Germinal center (tissue), 1 donor: ENCODE measurements at regions not wholly inside any gene's neighbourhood (a gene's known extent, or its start where the extent isn't known, plus 50 kb on each side); places are given as distances from the start of the nearest gene placed in this dataset.
"Not testable (repeated sequence)": the region's sequence is repeated elsewhere in the genome, so short reads cannot be mapped to it uniquely, and the experiment has no call there.

Experiments
- DNase-seq: peaks from one replicate; pipeline ENCODE4 v3.0.0; 2012; ENCODE audit warnings: mixed read lengths, low spot score

- DNase-seq, result no peak
Observed at GRCh38 chr16:66099306-66099705, 267.2 kb upstream of the CDH5 start.

GRCh38 chr16:66097751-66098150, 268.7 kb upstream of the CDH5 start:
- no peak for DNase-seq

GRCh38 chr16:66095676-66096075, 270.8 kb upstream of the CDH5 start:
- no peak for DNase-seq

GRCh38 chr16:66093191-66093590, 273.3 kb upstream of the CDH5 start:
- no peak for DNase-seq

- DNase-seq, result no peak
Observed at GRCh38 chr16:66091471-66091891, 275.0 kb upstream of the CDH5 start.

- no peak for DNase-seq
Observed at GRCh38 chr16:66088681-66089080, 277.8 kb upstream of the CDH5 start.

GRCh38 chr16:66087308-66087707, 279.2 kb upstream of the CDH5 start:
- DNase-seq, result no peak

- no peak for DNase-seq
Observed at GRCh38 chr16:66085651-66086050, 280.8 kb upstream of the CDH5 start.

GRCh38 chr16:66084731-66085130, 281.8 kb upstream of the CDH5 start:
- not testable (repeated sequence) for DNase-seq

- DNase-seq, result no peak
Observed at GRCh38 chr16:66084306-66084705, 282.2 kb upstream of the CDH5 start.

- no peak for DNase-seq
Observed at GRCh38 chr16:66083171-66083570, 283.3 kb upstream of the CDH5 start.

GRCh38 chr16:66082424-66082823, 284.1 kb upstream of the CDH5 start:
- no peak for DNase-seq

GRCh38 chr16:66081775-66082366, 284.6 kb upstream of the CDH5 start:
- no peak for DNase-seq

- no peak for DNase-seq
Observed at GRCh38 chr16:66079671-66080334, 286.7 kb upstream of the CDH5 start.

- no peak for DNase-seq
Observed at GRCh38 chr16:66070140-66070917, 296.2 kb upstream of the CDH5 start.

- no peak for DNase-seq
Observed at GRCh38 chr16:66069587-66069986, 296.9 kb upstream of the CDH5 start.

GRCh38 chr16:66066404-66066803, 300.1 kb upstream of the CDH5 start:
- DNase-seq, result no peak

GRCh38 chr16:66065925-66066324, 300.6 kb upstream of the CDH5 start:
- no peak for DNase-seq

- no peak for DNase-seq
Observed at GRCh38 chr16:66064801-66065530, 301.5 kb upstream of the CDH5 start.

- DNase-seq, result no peak
Observed at GRCh38 chr16:66058832-66059231, 307.7 kb upstream of the CDH5 start.

GRCh38 chr16:66058172-66058691, 308.3 kb upstream of the CDH5 start:
- DNase-seq, result no peak

GRCh38 chr16:66057057-66057456, 309.4 kb upstream of the CDH5 start:
- no peak for DNase-seq
